SH-SY5Y (cell line): ENCODE measurements at regions not wholly inside any gene's neighbourhood (a gene's known extent, or its start where the extent isn't known, plus 50 kb on each side); places are given as distances from the start of the nearest gene placed in this dataset.

ENCODE experiments used
- GATA2 ChIP-seq: IDR thresholded peaks from 2 replicates; pipeline ENCODE4 v1.6.1; 2011; ENCODE audit warnings: mild to moderate bottlenecking, low read depth, low read length
- GATA3 ChIP-seq: IDR thresholded peaks from 2 replicates; pipeline ENCODE4 v1.6.1; 2011; ENCODE audit warnings: low read depth, mild to moderate bottlenecking, low read length, moderate library complexity

- no peak for TF ChIP-seq GATA3
- TF ChIP-seq GATA2: no peak
Measured at GRCh38 chr7:89728481-89728880, 425.8 kb upstream of the STEAP1 start.
